A549 (cell line): ENCODE measurements at regions not wholly inside any gene's neighbourhood (a gene's known extent, or its start where the extent isn't known, plus 50 kb on each side); places are given as distances from the start of the nearest gene placed in this dataset.
A peak's percentile ranks its signal among the peaks of the same experiment; 100 is the strongest.

Source experiments
- ATAC-seq, 2 experiments: fragments of 200-7000 bp in 1 of 2; fragments of >200 bp in 1 of 2; cut with Nextera tagmentation in 1 of 2; cut with Tn5 transposase in 1 of 2; 3 replicates each; pipeline versions ENCODE4 v1.8.0 to v1.9.1; 2018 to 2020; ENCODE audit warnings: mild to moderate bottlenecking in 1 of 2, moderate library complexity in 1 of 2
- CTCF ChIA-PET: fragments of 300-600 bp; sonication (Branson Sonifier 250); formaldehyde crosslinking; extraction: SDS; loops from one replicate; lab custom pipeline; 2021; ENCODE audit warnings: antibody characterized with exemption, inconsistent platforms; lab: Yijun Ruan, JAX
- POLR2A ChIA-PET: fragments of 350-600 bp; formaldehyde crosslinking; extraction: SDS; loops from one replicate; lab custom pipeline; 2021; ENCODE audit warnings: antibody characterized with exemption, inconsistent platforms; lab: Yijun Ruan, JAX
- DNase-seq, 2 experiments: peaks; one replicate each; pipeline versions ENCODE4 v3.0.0 to v3.0.0-alpha.2; 2011 to 2016; ENCODE audit warnings: low read depth in 1 of 2, low spot score in 1 of 2
- FAIRE-seq: peaks from 2 replicates; lab custom pipeline; 2011; peaks lifted over from hg19 to GRCh38; lab: Jason Lieb, UNC
- H3K27ac ChIP-seq, 2 experiments: fragments of >200 bp; sonication (Bioruptor Twin); formaldehyde crosslinking; 3 replicates each; pipeline ENCODE4 v1.5.1; 2016 to 2017
- H3K4me1 ChIP-seq: fragments of >200 bp; sonication (Bioruptor Twin); formaldehyde crosslinking; 3 replicates; pipeline ENCODE4 v1.6.1; 2016
- H3K4me2 ChIP-seq: fragments of >200 bp; sonication (Bioruptor Twin); formaldehyde crosslinking; 3 replicates; pipeline ENCODE4 v1.6.1; 2016
- H3K4me3 ChIP-seq: fragments of >200 bp; sonication (Bioruptor Twin); formaldehyde crosslinking; 3 replicates; pipeline ENCODE4 v1.5.1; 2016
- H3K9me3 ChIP-seq: fragments of >200 bp; sonication (Bioruptor Twin); formaldehyde crosslinking; 3 replicates; pipeline ENCODE4 v1.6.1; 2016
- ATOH8 ChIP-seq: fragments of 250-450 bp; sonication (Bioruptor Pico); IDR thresholded peaks from 2 replicates; pipeline ENCODE4 v1.5.0; 2020; ENCODE audit warnings: low read depth, mild to moderate bottlenecking, moderate library complexity
- BCL3 ChIP-seq: fragments of >200 bp; sonication (Bioruptor Twin); formaldehyde crosslinking; IDR thresholded peaks from 3 replicates; pipeline ENCODE4 v1.6.1; 2016
- CHD2 ChIP-seq: fragments of 150-350 bp; IDR thresholded peaks from 2 replicates; pipeline ENCODE4 v1.6.1; 2014; ENCODE audit warnings: low read length; ENCODE audit not compliant: partially characterized antibody
- ESRRA ChIP-seq: fragments of 150-350 bp; IDR thresholded peaks from 2 replicates; pipeline ENCODE4 v1.6.1; 2014; ENCODE audit warnings: mild to moderate bottlenecking, low read length, borderline replicate concordance
- FOSB ChIP-seq: fragments of 250-450 bp; sonication (Bioruptor Pico); IDR thresholded peaks from 2 replicates; pipeline ENCODE4 v1.5.0; 2020; ENCODE audit warnings: mild to moderate bottlenecking, moderate library complexity
- FOXS1 ChIP-seq: fragments of 250-450 bp; sonication (Bioruptor Pico); IDR thresholded peaks from 2 replicates; pipeline ENCODE4 v1.5.0; 2020; ENCODE audit warnings: mild to moderate bottlenecking, moderate library complexity
- GATA3 ChIP-seq: IDR thresholded peaks from 2 replicates; pipeline ENCODE4 v1.6.1; 2012; ENCODE audit warnings: borderline replicate concordance
- HDAC2 ChIP-seq: fragments of 200-600 bp; sonication (generic); IDR thresholded peaks from 2 replicates; pipeline ENCODE4 v1.6.1; 2016
- HOXB13 ChIP-seq: fragments of 250-450 bp; sonication (Bioruptor Pico); IDR thresholded peaks from 2 replicates; pipeline ENCODE4 v1.5.0; 2020; ENCODE audit warnings: low read depth, mild to moderate bottlenecking, moderate library complexity
- KDM5A ChIP-seq: fragments of 200-600 bp; sonication (generic); IDR thresholded peaks from 2 replicates; pipeline ENCODE4 v1.6.1; 2016; ENCODE audit warnings: antibody characterized with exemption, mild to moderate bottlenecking
- NR3C1 ChIP-seq: fragments of >200 bp; sonication (Bioruptor Twin); formaldehyde crosslinking; IDR thresholded peaks from 3 replicates; pipeline ENCODE4 v1.6.1; 2017
- PBX3 ChIP-seq: IDR thresholded peaks from 2 replicates; pipeline ENCODE4 v1.6.1; 2012
- PHF8 ChIP-seq: fragments of 200-600 bp; sonication (generic); IDR thresholded peaks from 2 replicates; pipeline ENCODE4 v1.6.1; 2016; ENCODE audit warnings: low read depth, mild to moderate bottlenecking, antibody characterized with exemption, moderate library complexity, borderline replicate concordance
- POLR2AphosphoS2 ChIP-seq: conservative IDR thresholded peaks from 2 replicates; pipeline ENCODE4 v1.6.1; 2012; ENCODE audit warnings: low read length, improper control_type of control experiment, inconsistent platforms
- RAD21 ChIP-seq, 2 experiments: fragments of >200 bp in 1 of 2; sonication (Bioruptor Twin) in 1 of 2; formaldehyde crosslinking in 1 of 2; IDR thresholded peaks in 1 of 2; conservative IDR thresholded peaks in 1 of 2; 2 replicates in 1 of 2; 3 replicates in 1 of 2; pipeline ENCODE4 v1.6.1; 2012 to 2018; ENCODE audit warnings: inconsistent platforms in 1 of 2
- RCOR1 ChIP-seq: fragments of 150-350 bp; IDR thresholded peaks from 2 replicates; pipeline ENCODE4 v1.6.1; 2014; ENCODE audit warnings: antibody characterized with exemption, low read length, low read depth
- REST ChIP-seq: fragments of 200-600 bp; sonication (generic); IDR thresholded peaks from 2 replicates; pipeline ENCODE4 v1.6.1; 2016; ENCODE audit warnings: antibody characterized with exemption, mild to moderate bottlenecking, moderate library complexity
- RNF2 ChIP-seq: fragments of 200-600 bp; sonication (generic); IDR thresholded peaks from 2 replicates; pipeline ENCODE4 v1.6.1; 2016; ENCODE audit warnings: low read depth, mild to moderate bottlenecking, antibody characterized with exemption, moderate library complexity, borderline replicate concordance
- TFCP2L1 ChIP-seq: fragments of 250-450 bp; sonication (Bioruptor Pico); IDR thresholded peaks from 2 replicates; pipeline ENCODE4 v1.5.0; 2021; ENCODE audit warnings: mild to moderate bottlenecking
- ZC3H11A ChIP-seq: fragments of 450-650 bp; IDR thresholded peaks from 2 replicates; pipeline ENCODE4 v1.6.1; 2014; ENCODE audit warnings: antibody characterized with exemption, mild to moderate bottlenecking
- ZFP36 ChIP-seq: fragments of 450-650 bp; IDR thresholded peaks from 2 replicates; pipeline ENCODE4 v1.6.1; 2014; ENCODE audit warnings: borderline replicate concordance; ENCODE audit not compliant: partially characterized antibody
- ZNF302 ChIP-seq: fragments of 250-450 bp; sonication (Bioruptor Pico); IDR thresholded peaks from 2 replicates; pipeline ENCODE4 v1.9.0; 2021; ENCODE audit warnings: inconsistent platforms, mild to moderate bottlenecking, moderate library complexity
- ZSCAN20 ChIP-seq: fragments of 250-450 bp; sonication (Bioruptor Pico); IDR thresholded peaks from 2 replicates; pipeline ENCODE4 v1.8.0; 2022; ENCODE audit warnings: mild to moderate bottlenecking, moderate library complexity
- WGBS: methylation state at CpG from one replicate; pipeline ENCODE4 v1.1.6; 2017; ENCODE audit errors: missing lambda C conversion rate; 5-methylcytosine and 5-hydroxymethylcytosine counted together

GRCh38 chr3:193791041-193792032 lies 198.3 kb downstream of the OPA1 start:
- TF ChIP-seq RCOR1 (no peak), GATA3 (no peak), ZFP36 (no peak), POLR2AphosphoS2 (no peak)
- 77% methylated on average over 17 of the region's 17 CpGs for WGBS
- Histone ChIP-seq H3K4me1 (peaks cover 12% of the 10 kb centered on the region; the same call in 1 of the 3 replicates), H3K27ac (no peak overlapping the region), H3K4me3 (no peak overlapping the region), H3K4me2 (no peak overlapping the region), H3K9me3 (no peaks in the 10 kb centered on the region)
- FAIRE-seq (no peak), DNase-seq (no peak), ATAC-seq (no peak)
- ChIA-PET POLR2A (no interaction called here), CTCF (interaction anchor here (1.5 to 14.7 kb wide), 2 partner anchors 10 to 525 kb away, joined by 4 to 213 read pairs; no protein-coding TSS in a partner anchor)

- DNase-seq (no peak), ATAC-seq (no peak), FAIRE-seq (no peak)
- H3K4me3 ChIP-seq: no peak overlapping the region
- POLR2A ChIA-PET: no interaction called here
- 84% methylated on average over 7 of the region's 7 CpGs for whole genome bisulfite sequencing
- H3K27ac ChIP-seq: no peak overlapping the region
- no peaks in the 10 kb centered on the region for H3K9me3 ChIP-seq
- H3K4me1 ChIP-seq: peaks cover 8% of the 10 kb centered on the region; the same call in 1 of the 3 replicates
- no peak overlapping the region for H3K4me2 ChIP-seq
- TF ChIP-seq NR3C1 (no peak), ATOH8 (CRISPR knock-in tag) (no peak), ZNF302 (no peak), REST (no peak), RNF2 (no peak), PBX3 (no peak), CHD2 (no peak), PHF8 (no peak), TFCP2L1 (CRISPR knock-in tag) (no peak)
- TF ChIP-seq, all 56 proteins: peak for 0
- CTCF ChIA-PET: no interaction called here
These were observed 200.1 kb downstream of the OPA1 start for GRCh38 chr3:193793123-193793522.

- no peak for ATAC-seq
- FAIRE-seq: no peak
- H3K4me2 ChIP-seq: no peak overlapping the region
- no peak for TF ChIP-seq RAD21 (conservative IDR thresholded peaks at IDR 0.05 in 1 of 2, IDR thresholded peaks at IDR 0.05 in 1 of 2)
- TF ChIP-seq CHD2: no peak
- TF ChIP-seq KDM5A: no peak
- TF ChIP-seq ZC3H11A: no peak
- TF ChIP-seq ESRRA: no peak
- TF ChIP-seq BCL3: no peak
- no peak for TF ChIP-seq ZSCAN20 (CRISPR knock-in tag)
- TF ChIP-seq FOSB: no peak
- no peak for TF ChIP-seq HDAC2
- no peak for TF ChIP-seq HOXB13 (CRISPR knock-in tag)
- no peak for TF ChIP-seq ZFP36
- TF ChIP-seq FOXS1 (CRISPR knock-in tag): no peak
These were observed 201.2 kb downstream of the OPA1 start for GRCh38 chr3:193794002-193794881.

More at GRCh38 chr3:193794002-193794881, 201.2 kb downstream of the OPA1 start:
- H3K9me3 ChIP-seq: no peaks in the 10 kb centered on the region
- 57% methylated on average over 11 of the region's 11 CpGs for WGBS
- peak in 1 of 2 experiments; percentile 7 for DNase-seq
- ChIA-PET CTCF (interaction anchor here (0.9 to 1.5 kb wide), 2 partner anchors 10 to 521 kb away, joined by 3 to 6 read pairs; no protein-coding TSS in a partner anchor), POLR2A (no interaction called here)
- no peak overlapping the region for H3K27ac ChIP-seq
- no peak overlapping the region for H3K4me3 ChIP-seq
- no peaks in the 10 kb centered on the region for H3K4me1 ChIP-seq
